ENCODE measurements at regions not wholly inside any gene's neighbourhood (a gene's known extent, or its start where the extent isn't known, plus 50 kb on each side); places are given as distances from the start of the nearest gene placed in this dataset.

DNA sequence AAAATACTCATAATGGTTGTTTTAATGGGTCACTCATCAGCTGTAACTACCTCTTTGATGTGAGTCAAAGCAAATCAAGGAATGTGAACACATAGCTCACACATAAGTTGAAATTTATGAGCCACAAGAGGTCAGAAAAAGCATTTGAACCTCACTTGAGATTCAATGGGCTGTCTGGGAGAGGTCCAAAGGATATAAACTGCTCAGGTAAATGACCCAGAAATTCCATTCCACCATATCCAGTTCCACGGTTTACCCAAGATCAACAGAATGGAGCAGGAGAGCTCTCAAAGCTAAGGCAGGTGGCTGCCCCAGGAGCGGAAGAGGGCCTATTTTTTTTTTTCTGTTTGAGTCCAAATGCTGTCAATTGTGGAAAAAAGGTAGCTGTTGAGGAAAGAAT is 464.1 kb downstream of the TNS1 start:
- ChIA-PET CTCF (interaction anchor here (0.9 kb wide), 1 partner anchor 21 kb away, joined by 3 read pairs; no protein-coding TSS in a partner anchor), POLR2A (no interaction called here)
- TF ChIP-seq, protein P1, sequence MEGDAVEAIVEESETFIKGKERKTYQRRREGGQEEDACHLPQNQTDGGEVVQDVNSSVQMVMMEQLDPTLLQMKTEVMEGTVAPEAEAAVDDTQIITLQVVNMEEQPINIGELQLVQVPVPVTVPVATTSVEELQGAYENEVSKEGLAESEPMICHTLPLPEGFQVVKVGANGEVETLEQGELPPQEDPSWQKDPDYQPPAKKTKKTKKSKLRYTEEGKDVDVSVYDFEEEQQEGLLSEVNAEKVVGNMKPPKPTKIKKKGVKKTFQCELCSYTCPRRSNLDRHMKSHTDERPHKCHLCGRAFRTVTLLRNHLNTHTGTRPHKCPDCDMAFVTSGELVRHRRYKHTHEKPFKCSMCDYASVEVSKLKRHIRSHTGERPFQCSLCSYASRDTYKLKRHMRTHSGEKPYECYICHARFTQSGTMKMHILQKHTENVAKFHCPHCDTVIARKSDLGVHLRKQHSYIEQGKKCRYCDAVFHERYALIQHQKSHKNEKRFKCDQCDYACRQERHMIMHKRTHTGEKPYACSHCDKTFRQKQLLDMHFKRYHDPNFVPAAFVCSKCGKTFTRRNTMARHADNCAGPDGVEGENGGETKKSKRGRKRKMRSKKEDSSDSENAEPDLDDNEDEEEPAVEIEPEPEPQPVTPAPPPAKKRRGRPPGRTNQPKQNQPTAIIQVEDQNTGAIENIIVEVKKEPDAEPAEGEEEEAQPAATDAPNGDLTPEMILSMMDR (IDR thresholded peaks at IDR 0.05; ENCODE audit: control extremely low read depth, extremely low read depth, low read depth, missing control alignments) = no peak
- no peak for DNase-seq (ENCODE audit: extremely low spot score)

DNA sequence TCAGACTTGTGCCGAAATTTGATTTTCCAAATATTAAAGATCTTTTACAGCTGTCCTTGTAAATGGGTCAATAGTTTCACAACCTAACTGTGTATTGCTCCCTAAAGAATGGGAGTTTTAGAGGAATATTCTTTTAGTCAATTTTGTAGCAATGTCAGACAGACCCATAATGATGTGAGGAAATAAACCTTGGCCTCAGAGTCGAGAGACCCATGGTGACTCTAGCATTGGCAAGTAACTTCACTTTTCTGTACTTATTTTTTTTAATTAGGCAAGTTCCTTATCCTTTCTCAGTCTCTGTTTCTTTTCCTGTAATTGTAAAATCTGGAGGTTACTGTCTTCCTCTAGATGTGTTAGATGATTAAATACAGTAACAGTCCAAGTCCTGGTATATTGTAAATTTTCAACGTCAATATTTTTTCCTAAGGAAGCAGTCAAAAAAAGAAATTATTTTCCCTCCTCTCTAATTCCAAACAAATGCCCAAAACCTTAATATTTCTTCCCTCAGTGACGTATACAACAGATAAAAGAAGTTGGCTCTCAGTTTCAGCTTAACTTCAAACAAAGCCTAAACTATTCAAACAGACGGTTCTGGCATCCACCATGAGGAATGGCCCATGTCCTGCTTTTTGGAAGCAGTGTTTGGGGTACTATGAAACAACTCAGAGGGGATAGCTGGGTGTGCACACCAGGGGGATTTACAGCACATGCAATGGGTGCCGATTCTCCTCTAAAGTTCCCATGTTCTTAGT is 466.7 kb downstream of the TNS1 start:
- no peak for DNase-seq (ENCODE audit: extremely low spot score)
- TF ChIP-seq, protein P1 (IDR thresholded peaks at IDR 0.05; ENCODE audit: control extremely low read depth, extremely low read depth, low read depth, missing control alignments) = no peak
- ChIA-PET CTCF (no interaction called here), POLR2A (no interaction called here)

DNA sequence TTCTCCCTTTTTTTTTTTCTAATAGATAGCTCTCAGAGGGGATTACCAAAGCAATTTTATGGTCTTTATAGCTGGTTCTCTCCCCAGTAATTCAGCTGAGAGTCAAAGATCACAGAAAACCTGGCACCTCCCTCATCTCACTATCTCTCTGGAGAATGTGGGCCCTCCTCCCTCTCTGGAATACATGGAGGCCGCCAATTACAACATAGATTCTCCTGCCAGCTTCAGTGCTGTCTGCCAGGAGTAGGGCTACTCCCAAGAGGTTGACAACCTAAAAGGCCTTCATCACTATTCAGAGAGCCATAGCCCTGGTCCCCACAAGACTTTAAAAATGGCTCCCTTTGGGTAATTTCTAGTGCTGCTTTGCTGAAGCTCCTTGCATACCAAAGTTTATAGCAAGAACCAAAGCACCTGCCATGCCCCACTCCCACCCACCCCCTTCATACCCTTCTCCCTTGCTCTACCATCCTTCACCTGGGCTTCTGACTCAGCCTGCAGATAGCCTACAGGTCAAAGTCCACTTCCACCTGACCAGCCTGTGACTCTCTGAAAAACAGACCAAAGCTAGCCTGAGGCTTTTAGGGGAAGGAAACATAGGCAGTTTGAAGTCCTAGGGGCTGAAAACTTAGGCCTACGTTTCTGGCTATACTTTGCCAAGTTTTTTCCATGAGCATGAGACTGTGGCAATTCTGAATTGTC is 472.3 kb downstream of the TNS1 start:
- DNase-seq (ENCODE audit: extremely low spot score) = no peak
- ChIA-PET CTCF (no interaction called here), POLR2A (interaction anchor here (0.6 kb wide), 1 partner anchor 1006 kb away, joined by 8 read pairs; no protein-coding TSS in a partner anchor)
- TF ChIP-seq, protein P1 (IDR thresholded peaks at IDR 0.05; ENCODE audit: control extremely low read depth, extremely low read depth, low read depth, missing control alignments) = no peak

DNA sequence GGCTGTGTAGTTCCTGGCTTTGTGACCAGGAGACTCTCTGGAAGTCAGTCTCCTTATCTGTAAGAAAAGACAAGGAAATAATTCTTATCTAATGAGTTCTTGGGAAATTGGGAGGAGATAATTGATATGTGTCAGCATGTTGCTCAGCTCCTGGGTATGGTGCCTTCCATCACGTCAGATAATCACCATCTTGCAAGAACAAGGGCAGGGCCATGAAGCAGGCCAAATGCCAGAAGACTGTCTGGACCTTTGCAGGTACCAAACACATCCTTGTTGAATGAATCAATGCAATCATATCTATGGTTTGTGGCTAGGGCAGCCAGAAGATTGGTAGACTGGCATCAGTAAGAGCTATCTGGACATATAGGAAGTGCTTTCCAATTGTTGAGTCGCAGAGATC is 473.5 kb downstream of the TNS1 start:
- POLR2A ChIA-PET = no interaction called here
- TF ChIP-seq, protein P1 (IDR thresholded peaks at IDR 0.05; ENCODE audit: control extremely low read depth, extremely low read depth, low read depth, missing control alignments) = no peak

DNA sequence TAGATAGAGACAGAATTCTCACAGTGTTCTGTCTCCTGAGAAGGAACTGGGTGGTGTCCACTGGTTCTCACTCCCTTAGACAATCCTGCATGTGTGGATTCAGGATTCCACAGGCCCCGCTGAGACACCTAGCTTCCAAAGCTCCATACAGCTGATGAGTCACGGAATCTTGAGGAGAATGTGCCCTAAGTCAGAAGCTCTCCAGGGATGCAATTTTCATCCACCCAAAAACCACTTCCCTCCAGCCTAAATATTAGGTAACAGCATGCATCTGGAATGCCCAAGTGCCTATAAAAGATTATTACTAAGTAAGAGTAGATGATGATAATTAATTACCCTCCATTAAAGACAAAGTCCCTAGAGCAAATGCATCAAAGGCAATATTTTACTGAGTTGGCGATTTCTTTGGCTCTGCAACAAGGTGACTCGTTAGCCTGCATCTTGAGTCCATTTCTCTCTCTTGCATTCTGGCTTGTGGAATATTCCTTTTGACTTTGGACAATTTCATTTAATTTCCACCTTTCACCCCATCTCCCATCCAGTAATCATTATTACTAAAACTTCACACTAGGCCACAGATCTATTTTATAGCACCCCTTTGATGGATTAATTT is 475.1 kb downstream of the TNS1 start:
- TF ChIP-seq, protein P1 (IDR thresholded peaks at IDR 0.05; ENCODE audit: control extremely low read depth, extremely low read depth, low read depth, missing control alignments) = no peak
- DNase-seq (ENCODE audit: extremely low spot score) = no peak
- ChIA-PET CTCF (no interaction called here), POLR2A (no interaction called here)

More for the DNA sequence above, 473.5 kb downstream of the TNS1 start:
- no peak for DNase-seq (ENCODE audit: extremely low spot score)
- CTCF ChIA-PET = no interaction called here

DNA sequence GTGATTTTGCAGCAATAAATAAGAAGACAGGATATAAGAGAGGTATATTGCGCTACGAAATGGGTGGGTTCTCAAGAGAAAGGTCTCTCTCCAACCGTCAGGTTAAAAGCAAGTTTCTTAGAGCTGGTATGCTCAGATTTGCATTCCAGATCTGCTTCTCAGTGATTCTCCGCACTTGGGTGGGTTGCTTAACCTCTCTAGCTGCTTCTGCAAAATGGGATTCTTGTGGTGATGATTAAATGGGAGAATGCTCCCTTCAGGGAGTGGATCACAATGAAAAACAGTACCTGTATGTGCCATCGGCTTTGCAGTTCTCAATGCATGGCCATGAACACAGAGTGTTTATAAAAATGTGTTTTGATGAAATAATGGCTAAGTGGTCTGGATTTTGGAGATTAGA is 477.7 kb downstream of the TNS1 start:
- CTCF ChIA-PET = no interaction called here

More for the DNA sequence above, 477.7 kb downstream of the TNS1 start:
- TF ChIP-seq, protein P1 (IDR thresholded peaks at IDR 0.05; ENCODE audit: control extremely low read depth, extremely low read depth, low read depth, missing control alignments) = no peak
- no peak for DNase-seq (ENCODE audit: extremely low spot score)
- POLR2A ChIA-PET = interaction anchor here (0.7 kb wide), 1 partner anchor 619 kb away, joined by 3 read pairs; no protein-coding TSS in a partner anchor

All from GM10248 (cell line).